ENCODE measurements at regions not wholly inside any gene's neighbourhood (a gene's known extent, or its start where the extent isn't known, plus 50 kb on each side); places are given as distances from the start of the nearest gene placed in this dataset.
A peak's percentile ranks its signal among the peaks of the same experiment; 100 is the strongest.

DNA sequence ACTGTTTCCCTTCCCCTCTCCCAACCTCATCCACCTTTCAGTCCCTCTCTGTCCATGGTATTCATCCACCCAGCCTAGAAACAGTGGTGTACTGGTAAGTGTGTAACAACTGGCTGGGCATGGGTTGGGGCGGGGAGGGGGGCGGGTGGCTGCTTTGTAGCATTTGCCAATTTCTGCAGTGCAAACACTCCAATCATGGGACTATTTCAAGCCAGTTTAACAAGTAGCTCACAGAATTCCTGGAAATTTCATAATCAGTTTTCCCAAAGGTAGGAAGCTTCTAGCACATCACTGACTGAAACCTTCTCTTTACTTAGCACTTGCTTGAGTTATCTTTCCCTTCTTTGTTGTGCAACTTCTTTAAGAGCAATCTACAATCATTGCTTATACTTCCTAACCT is 100.8 kb upstream of the WASF3 start:
- DNase-seq (ENCODE audit: low read depth in 2 of 2), result no peak

GRCh38 chr13:26457212-26457611 is 100.3 kb upstream of the WASF3 start:
- DNase-seq (ENCODE audit: low read depth in 2 of 2), result no peak

DNA sequence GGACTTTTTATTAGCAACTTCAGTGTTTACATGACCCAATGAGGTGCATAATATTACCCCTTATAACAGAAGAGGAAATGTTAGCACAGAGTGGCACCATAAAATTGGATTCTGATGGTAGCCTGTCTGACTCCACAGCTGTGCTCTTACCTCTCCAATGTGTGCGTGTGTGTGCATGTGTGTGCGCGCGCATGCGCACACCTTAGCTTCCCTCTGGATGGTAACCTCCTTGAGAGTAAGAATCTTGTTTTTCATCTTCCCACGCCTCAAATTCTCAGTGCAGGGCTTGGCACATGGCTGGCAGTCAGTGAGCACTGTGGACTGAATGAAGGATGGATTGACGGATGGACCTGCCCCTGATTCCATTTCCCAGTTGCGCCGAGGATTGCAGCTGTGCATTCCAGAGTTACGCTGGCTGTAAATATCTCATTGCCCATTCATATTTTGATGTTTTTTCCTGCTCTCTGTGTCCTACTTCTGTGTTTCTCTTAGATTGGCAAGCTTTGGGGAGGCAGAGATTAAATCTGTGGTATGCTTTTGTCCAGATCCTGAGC is 99.2 kb upstream of the WASF3 start:
- no peak for DNase-seq (ENCODE audit: low read depth in 2 of 2)

GRCh38 chr13:26459276-26460131 is 98.0 kb upstream of the WASF3 start:
- no peak for DNase-seq (ENCODE audit: low read depth in 2 of 2)

GRCh38 chr13:26460648-26461047 is 96.8 kb upstream of the WASF3 start:
- DNase-seq (ENCODE audit: low read depth in 2 of 2), result no peak

DNA sequence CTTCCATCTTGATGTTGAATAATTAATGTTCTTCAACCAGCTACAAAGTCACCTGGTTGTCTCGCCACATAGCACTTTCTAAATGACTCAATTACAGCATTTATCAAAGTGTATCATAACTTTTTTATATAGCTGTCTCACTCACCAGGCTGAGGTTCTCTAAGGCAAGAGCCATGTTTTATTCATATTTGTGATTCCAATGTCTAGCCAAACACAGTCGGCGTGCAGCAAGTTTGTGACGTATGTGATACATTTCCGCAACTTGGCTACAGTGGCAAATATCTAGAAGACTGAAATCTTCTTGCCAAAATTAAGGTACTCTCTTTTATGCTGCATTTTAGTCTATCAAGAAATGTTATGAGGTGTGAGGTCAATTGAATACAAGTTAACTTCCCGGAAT is 94.2 kb upstream of the WASF3 start:
- DNase-seq (ENCODE audit: low read depth in 2 of 2), result no peak

- no peak for DNase-seq (ENCODE audit: low read depth in 2 of 2)
Observed at GRCh38 chr13:26463848-26464247, 93.6 kb upstream of the WASF3 start.

DNA sequence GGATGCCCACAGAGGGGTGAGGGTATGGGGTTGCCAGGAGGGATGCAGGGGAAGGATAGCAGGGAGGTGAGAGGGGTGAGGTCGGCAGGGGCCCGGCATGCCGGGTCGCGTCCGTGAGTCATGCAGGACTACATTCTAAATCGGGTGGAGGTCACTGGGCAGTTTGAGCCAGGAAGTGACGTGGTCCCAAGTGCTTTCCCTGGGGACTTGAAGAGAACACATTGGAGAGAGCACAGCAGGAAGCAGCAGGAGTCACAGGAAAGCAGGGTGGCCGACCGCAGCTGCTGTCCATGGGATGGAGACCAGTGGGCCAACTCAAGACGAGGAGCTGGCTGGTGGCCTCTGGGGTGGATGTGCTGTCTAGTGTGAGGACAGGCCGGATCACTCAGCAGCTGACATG is 92.0 kb upstream of the WASF3 start:
- no peak for DNase-seq (ENCODE audit: low read depth in 2 of 2)

DNA sequence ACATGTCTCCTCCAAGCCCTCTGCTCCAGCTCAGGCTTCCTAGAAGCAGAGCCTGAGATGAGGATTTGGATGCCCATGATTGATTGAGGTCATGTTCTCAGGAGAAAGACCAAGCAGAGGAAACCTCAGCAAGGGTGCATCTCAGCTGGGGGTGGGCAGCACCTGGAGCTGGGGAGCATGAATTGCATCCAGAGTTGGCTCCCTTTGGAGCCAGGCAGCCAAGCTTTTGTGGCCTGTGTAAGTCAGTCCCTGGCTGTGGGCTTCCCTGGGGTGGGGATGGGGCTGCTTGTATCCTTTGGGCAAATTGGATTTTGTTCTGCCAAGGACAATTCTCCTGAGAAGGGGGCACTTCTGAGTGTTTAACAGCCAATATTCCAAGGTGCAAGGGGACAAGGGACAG is 91.5 kb upstream of the WASF3 start:
- DNase-seq (ENCODE audit: low read depth in 2 of 2), result no peak

- DNase-seq (ENCODE audit: low read depth in 2 of 2), result no peak
Observed at GRCh38 chr13:26468265-26468801, 89.2 kb upstream of the WASF3 start.

DNA sequence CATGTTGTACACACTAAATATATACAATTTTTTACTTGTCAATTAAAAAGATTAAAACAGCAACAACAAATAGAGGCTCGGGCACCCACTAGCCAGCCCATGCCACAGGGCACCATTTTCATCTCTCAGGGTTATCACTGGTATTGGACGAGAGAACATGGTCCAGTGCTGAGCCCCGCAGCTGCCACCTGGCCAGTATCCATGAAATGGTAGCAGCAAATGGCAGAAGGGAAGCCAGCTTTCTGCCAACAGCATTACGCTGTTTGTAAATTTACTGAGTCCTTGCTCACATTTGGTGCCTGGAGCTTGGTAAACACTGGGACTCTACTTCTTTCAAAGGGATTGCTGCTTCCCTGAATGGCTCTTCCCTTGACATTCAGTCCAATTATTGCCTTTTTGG is 87.9 kb upstream of the WASF3 start:
- DNase-seq (ENCODE audit: low read depth in 2 of 2), result no peak

GRCh38 chr13:26471807-26472206 is 85.7 kb upstream of the WASF3 start:
- DNase-seq (ENCODE audit: low read depth in 2 of 2), result no peak

- DNase-seq (ENCODE audit: low read depth in 2 of 2), result no peak
Observed at GRCh38 chr13:26473571-26474230, 83.8 kb upstream of the WASF3 start.

GRCh38 chr13:26474286-26474685 is 83.2 kb upstream of the WASF3 start:
- no peak for DNase-seq (ENCODE audit: low read depth in 2 of 2)

DNA sequence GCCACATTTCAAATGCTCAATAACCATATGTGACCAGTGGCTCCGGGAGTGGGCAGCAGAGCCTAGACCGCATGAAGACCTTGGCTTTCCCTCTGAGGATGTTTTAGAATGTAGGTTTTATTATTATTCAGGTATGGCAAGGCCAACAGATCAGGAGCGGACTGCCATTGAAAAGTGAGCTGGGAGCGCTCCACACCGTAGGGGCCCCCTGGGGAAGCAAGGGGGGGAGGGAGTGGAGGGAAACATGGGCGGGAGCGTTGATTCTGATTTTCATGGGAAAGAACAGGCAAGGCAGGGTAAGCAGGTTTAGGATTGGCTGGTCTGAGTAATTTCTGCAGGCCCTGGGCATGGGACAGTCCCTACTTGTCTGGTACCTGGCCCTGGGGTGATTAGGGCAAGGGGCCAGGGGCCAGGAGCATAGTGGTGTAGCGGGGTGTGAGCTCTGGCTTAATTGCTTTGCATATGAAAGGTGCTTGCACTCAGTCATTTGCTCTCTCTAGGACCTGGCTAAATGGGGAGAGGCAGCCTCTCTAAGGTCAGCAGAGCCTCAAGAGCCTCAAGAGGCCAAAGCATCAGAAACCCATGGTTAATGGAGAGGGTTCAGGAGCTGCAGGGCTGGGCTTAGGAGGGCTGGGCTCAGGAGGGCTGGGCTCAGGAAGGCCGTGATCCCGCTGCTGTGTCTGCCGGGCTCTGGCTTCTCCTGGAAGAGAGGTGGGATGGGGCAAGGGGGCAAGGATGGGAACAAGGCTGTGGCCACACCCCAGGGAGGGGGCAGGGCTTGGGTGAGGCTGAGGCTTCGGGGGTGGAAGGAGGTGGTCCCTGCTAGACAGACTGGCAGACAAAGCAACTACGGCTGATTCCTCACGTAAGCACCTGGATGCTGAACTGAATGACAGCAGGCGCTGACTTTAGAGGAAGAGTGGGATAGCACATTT is 82.0 kb upstream of the WASF3 start:
- no peak for DNase-seq (ENCODE audit: low read depth in 2 of 2)

DNA sequence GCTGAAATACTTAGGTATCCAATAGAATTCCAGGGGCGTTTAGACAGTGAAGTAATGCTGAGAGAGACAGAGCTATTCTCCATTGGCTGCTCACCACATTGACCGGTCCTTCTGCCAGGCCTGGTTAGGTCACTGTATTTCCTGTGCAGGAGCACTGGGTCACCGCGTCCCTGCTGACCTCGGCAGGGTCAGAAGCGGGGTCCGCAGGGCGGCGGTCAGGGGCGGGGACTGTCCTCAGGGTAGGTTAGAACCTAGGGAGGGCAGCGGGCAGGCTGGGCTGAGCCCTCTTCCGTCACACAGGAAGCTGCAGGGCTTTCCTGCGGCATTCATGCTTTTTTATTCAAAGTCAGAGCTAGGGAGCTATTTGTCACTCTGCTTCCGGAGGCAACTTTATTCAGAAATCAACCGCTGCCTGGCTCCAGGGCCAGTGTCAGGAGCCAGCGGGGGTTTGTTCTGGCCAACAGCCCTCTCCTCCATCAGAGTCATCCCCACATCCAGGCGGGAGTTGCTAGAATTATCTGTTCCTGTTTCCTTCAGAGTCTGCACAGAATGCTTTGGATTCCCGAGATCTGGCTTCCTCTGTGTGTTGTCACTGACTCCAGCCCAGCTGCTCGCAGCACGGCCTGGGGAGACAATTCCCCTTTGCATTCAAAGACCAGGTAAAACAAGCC is 81.2 kb upstream of the WASF3 start:
- no peak for DNase-seq (ENCODE audit: low read depth in 2 of 2)

DNA sequence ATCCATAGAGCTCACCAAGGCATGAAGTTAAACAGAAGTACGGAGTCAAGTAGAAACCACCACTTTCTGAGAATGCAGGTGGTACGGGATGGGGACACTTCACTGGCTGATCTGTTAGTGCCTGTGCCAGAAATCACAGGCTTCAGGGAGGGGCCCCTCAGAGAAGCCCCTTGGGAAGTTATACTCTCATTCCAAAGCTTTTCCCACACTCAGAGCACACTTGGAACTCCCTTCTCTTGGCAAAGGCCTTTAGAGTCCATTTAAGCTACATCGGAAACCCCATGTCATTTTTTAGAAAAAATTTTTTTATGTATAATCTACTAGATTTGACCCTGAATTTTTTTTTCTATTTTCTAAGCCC is 80.7 kb upstream of the WASF3 start:
- no peak for DNase-seq (ENCODE audit: low read depth in 2 of 2)

GRCh38 chr13:26477681-26478080 is 79.8 kb upstream of the WASF3 start:
- no peak for DNase-seq (ENCODE audit: low read depth in 2 of 2)

- DNase-seq (ENCODE audit: low read depth in 2 of 2), result no peak
Observed at GRCh38 chr13:26480246-26480855, 77.1 kb upstream of the WASF3 start.

GRCh38 chr13:26482451-26483197 is 74.9 kb upstream of the WASF3 start:
- peak in 1 of 2 donors; percentile 19 for DNase-seq (ENCODE audit: low read depth in 2 of 2)
